ENCODE measurements at regions not wholly inside any gene's neighbourhood (a gene's known extent, or its start where the extent isn't known, plus 50 kb on each side); places are given as distances from the start of the nearest gene placed in this dataset.
"Not testable (repeated sequence)": the region's sequence is repeated elsewhere in the genome, so short reads cannot be mapped to it uniquely, and the experiment has no call there.

DNA sequence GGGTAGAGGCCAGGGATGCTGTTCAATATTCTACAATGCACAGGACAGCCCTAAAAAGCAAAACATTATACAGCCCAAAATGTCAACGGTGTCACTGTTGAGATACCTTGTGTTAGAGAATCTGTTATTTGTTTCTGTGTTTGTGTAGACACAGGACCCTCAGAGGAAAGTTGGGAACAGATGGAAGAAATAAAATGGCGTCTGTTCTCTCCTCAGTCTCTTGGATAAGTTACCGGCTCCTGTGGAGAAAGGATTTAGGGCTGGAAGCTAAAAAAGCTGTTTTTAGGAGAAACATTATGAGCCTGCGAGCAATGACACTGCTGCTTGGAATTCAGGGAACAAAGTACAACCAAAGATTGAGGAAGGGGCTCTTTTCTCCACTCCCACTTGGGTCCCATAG is 688.6 kb upstream of the ZNF385D start:
- Histone ChIP-seq H3K4me1 (no peaks in the 10 kb centered on the region), H3K4me3 (no peak overlapping the region), H3K27me3 (no peaks in the 10 kb centered on the region), H3K36me3 (no peaks in the 10 kb centered on the region), H3K9me3 (no peaks in the 10 kb centered on the region), H3K27ac (no peak overlapping the region)
- intact Hi-C loops (cut with DNase I) = no loop called here
- TF ChIP-seq EP300 (IDR thresholded peaks at IDR 0.05) (no peak), POLR2AphosphoS5 (IDR thresholded peaks at IDR 0.05) (no peak), POLR2A (IDR thresholded peaks at IDR 0.05) (no peak)
- TF ChIP-seq, protein P1, sequence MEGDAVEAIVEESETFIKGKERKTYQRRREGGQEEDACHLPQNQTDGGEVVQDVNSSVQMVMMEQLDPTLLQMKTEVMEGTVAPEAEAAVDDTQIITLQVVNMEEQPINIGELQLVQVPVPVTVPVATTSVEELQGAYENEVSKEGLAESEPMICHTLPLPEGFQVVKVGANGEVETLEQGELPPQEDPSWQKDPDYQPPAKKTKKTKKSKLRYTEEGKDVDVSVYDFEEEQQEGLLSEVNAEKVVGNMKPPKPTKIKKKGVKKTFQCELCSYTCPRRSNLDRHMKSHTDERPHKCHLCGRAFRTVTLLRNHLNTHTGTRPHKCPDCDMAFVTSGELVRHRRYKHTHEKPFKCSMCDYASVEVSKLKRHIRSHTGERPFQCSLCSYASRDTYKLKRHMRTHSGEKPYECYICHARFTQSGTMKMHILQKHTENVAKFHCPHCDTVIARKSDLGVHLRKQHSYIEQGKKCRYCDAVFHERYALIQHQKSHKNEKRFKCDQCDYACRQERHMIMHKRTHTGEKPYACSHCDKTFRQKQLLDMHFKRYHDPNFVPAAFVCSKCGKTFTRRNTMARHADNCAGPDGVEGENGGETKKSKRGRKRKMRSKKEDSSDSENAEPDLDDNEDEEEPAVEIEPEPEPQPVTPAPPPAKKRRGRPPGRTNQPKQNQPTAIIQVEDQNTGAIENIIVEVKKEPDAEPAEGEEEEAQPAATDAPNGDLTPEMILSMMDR (IDR thresholded peaks at IDR 0.05) = no peak
- WGBS, 2 donors = 76 to 88% methylated on average over 4 of the region's 4 CpGs
- no peak for DNase-seq

DNA sequence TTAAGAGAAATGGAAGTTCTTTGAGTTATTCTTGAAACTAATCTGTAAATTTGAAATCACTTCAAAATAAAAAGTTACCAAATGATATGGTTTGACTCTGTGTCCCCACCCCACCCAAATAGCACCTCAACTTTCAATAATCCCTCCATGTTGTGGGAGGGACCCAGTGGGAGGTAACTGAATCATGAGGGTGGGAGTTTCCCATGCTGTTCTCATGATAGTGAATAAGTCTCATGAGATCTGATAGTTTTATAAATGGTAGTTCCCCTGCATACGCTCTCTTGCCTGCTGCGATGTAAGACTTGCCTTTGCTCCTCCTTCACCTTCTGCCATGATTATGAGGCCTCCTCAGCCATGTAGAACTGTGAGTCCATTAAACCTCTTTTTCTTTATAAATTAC is 690.7 kb upstream of the ZNF385D start:
- Histone ChIP-seq H3K27ac (no peak overlapping the region), H3K4me3 (no peak overlapping the region), H3K36me3 (no peaks in the 10 kb centered on the region), H3K27me3 (no peaks in the 10 kb centered on the region), H3K9me3 (no peaks in the 10 kb centered on the region), H3K4me1 (no peaks in the 10 kb centered on the region)
- no peak for TF ChIP-seq POLR2A (IDR thresholded peaks at IDR 0.05)
- TF ChIP-seq, protein P1 (IDR thresholded peaks at IDR 0.05) = no peak
- TF ChIP-seq EP300 (IDR thresholded peaks at IDR 0.05) = no peak
- no peak for TF ChIP-seq POLR2AphosphoS5 (IDR thresholded peaks at IDR 0.05)
- 92 to 94% methylated on average over 2 of the region's 2 CpGs for WGBS, 2 donors
- DNase-seq = no peak
- intact Hi-C loops (cut with DNase I) = no loop called here

DNA sequence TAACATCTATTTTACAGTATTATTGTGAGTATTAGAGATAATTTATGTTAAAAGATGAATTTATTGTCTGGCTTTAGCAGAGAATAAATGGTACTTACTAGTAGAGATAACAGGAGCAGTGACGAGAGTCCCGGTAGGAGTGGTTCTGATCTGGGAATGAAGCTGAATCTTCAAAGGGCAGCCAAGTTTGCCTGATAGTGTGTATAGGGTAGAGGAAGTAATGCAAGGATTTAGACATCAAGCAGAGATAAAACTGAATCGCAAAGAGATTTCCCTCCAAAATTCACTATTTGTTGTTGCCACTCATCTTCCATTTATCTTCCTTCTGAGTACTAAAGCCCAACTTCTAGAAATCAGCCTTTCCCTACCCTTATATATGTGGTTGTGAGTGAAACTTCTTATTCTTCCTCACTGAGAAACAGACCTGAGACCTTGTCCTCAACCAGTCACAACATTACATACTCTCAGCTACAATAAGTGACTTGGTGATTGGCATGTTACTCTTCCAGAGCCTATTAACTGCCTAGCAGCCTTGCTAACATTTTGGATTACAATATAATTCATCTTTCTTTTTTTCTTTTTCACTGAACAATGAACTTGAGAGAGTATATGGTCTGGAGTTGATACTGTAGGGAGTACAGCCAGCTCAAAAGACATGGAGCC is 692.7 kb upstream of the ZNF385D start:
- Histone ChIP-seq H3K4me3 (no peak overlapping the region), H3K27me3 (no peaks in the 10 kb centered on the region), H3K27ac (no peak overlapping the region), H3K36me3 (no peaks in the 10 kb centered on the region), H3K9me3 (no peaks in the 10 kb centered on the region), H3K4me1 (no peaks in the 10 kb centered on the region)
- no peak for DNase-seq
- intact Hi-C loops (cut with DNase I) = no loop called here
- no peak for TF ChIP-seq POLR2AphosphoS5 (IDR thresholded peaks at IDR 0.05)
- TF ChIP-seq EP300 (IDR thresholded peaks at IDR 0.05) = no peak
- no peak for TF ChIP-seq POLR2A (IDR thresholded peaks at IDR 0.05)
- TF ChIP-seq, protein P1 (IDR thresholded peaks at IDR 0.05) = no peak
- 89 to 94% methylated on average over 3 of the region's 3 CpGs for WGBS, 2 donors

DNA sequence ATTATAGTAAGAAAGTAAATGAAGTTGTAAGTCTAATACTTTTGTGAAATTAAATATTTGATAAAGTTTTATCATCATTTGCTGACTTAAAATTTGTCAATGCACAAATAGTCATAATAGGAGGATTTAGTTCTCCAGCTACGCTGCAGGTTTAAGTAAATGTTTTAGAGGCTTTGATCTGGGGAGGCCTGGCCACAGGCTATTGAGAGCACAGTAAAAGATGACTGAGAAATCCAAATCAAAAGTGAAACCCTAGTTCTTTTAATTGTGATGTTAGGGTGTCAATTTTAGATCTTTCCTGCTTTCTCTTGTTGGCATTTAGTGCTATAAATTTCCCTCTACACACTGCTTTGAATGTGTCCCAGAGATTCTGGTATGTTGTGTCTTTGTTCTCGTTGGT is 694.3 kb upstream of the ZNF385D start:
- H3K27me3 ChIP-seq; H3K4me3 ChIP-seq; intact Hi-C loops (cut with DNase I); DNase-seq; H3K9me3 ChIP-seq; H3K4me1 ChIP-seq; H3K27ac ChIP-seq; H3K36me3 ChIP-seq: not testable (repeated sequence)
- 74 to 81% methylated on average over 1 of the region's 2 CpGs for WGBS, 2 donors

DNA sequence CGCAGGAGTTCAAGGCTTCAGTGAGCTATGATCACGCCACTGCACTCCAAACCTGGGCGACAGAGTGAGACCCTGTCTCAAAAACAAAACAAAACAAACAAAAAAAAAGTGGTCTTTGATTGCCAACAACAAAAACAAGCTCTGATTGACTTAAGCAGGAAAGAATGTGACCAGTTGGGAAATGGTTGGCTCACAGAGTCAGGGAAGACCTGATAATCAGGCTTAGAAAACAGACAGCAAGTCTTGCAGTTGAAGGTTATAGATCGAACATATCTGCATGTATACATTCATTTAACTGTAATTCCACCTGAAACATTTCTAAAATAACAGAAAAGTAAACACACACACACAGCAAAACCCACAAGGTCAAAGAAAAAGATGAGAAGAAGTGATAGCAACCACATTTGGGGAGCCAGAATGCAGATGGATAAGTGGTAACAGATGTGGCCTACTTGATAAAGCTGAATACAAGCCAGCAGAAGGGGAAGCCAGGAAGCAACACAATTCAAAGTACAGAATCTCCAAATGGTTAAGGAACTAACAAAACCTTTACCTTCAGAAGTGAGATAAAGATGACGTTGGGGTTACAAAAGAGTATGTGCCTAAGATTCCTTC is 699.9 kb upstream of the ZNF385D start:
- 66 to 68% methylated on average over 5 of the region's 5 CpGs for WGBS, 2 donors
- Histone ChIP-seq H3K27ac (no peak overlapping the region), H3K4me3 (no peak overlapping the region), H3K9me3 (no peaks in the 10 kb centered on the region), H3K36me3 (no peaks in the 10 kb centered on the region), H3K4me1 (no peaks in the 10 kb centered on the region), H3K27me3 (no peaks in the 10 kb centered on the region)
- DNase-seq = no peak
- intact Hi-C loops (cut with DNase I) = no loop called here
- TF ChIP-seq POLR2AphosphoS5 (IDR thresholded peaks at IDR 0.05) (no peak), POLR2A (IDR thresholded peaks at IDR 0.05) (no peak), EP300 (IDR thresholded peaks at IDR 0.05) (no peak)
- TF ChIP-seq, protein P1 (IDR thresholded peaks at IDR 0.05) = no peak
